ENCODE measurements at regions not wholly inside any gene's neighbourhood (a gene's known extent, or its start where the extent isn't known, plus 50 kb on each side); places are given as distances from the start of the nearest gene placed in this dataset.

DNA sequence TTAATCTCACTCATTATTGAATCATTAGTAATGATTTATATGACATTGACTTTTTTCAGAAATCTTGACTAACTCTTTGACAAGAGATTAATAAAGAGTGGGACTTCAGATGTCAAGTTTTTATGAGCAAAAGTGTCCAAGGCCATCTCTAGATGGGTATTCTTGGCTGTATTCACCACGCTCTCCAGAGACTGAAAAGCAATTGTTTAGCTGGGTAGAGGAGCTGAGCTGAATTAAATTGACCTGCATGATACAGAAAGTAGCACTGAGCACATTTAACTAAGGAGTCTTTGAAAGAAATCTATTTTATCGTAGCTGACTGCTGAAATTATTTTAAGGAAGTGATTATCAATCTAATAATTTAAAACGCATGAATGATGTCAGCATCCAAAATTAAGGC lies 89.4 kb downstream of the LINC00237 start:
- Mint-ChIP-seq H3K27ac (ENCODE audit: unreplicated experiment) (no peak overlapping the region), H3K36me3 (ENCODE audit: low read depth) (no peaks in the 10 kb centered on the region), H3K4me1 (ENCODE audit: low read depth) (no peaks in the 10 kb centered on the region), H3K27me3 (ENCODE audit: low read depth) (peaks cover 16% of the 10 kb centered on the region), H3K9me3 (ENCODE audit: low read depth) (peaks cover 2% of the 10 kb centered on the region), H3K4me3 (ENCODE audit: unreplicated experiment) (no peak overlapping the region)
- TF ChIP-seq CTCF (IDR thresholded peaks at IDR 0.05): no peak
- DNase-seq (ENCODE audit: low spot score): no peak

- Mint-ChIP-seq H3K9me3 (ENCODE audit: low read depth) (peaks cover 2% of the 10 kb centered on the region), H3K27ac (ENCODE audit: unreplicated experiment) (no peak overlapping the region), H3K36me3 (ENCODE audit: low read depth) (no peaks in the 10 kb centered on the region), H3K27me3 (ENCODE audit: low read depth) (peaks cover 14% of the 10 kb centered on the region), H3K4me1 (ENCODE audit: low read depth) (no peaks in the 10 kb centered on the region), H3K4me3 (ENCODE audit: unreplicated experiment) (no peak overlapping the region)
- TF ChIP-seq CTCF (IDR thresholded peaks at IDR 0.05): no peak
- no peak for DNase-seq (ENCODE audit: low spot score)
Measured at GRCh38 chr20:21014528-21014927, 91.6 kb downstream of the LINC00237 start.

DNA sequence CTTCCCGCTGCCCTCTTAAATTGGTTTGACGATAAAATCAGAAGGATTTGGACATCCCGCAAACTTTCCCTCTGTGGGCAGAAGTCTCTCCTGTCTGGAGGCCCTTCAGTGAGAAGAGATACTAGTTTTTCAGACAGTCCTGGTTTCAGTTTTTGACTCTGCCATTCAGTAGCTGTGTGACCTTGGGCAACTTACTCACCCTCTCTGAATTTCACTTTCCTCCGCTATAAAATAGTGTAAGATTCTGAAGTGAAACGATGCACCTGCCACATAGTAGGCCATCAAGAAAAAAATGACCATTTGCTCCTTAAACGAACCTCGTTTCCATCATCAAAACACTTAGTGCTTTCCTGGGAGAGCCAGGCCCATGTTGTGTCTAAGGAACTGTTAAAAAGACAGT lies 97.2 kb downstream of the LINC00237 start:
- Mint-ChIP-seq H3K9me3 (ENCODE audit: low read depth) (peaks cover 2% of the 10 kb centered on the region), H3K36me3 (ENCODE audit: low read depth) (no peaks in the 10 kb centered on the region), H3K4me3 (ENCODE audit: unreplicated experiment) (no peak overlapping the region), H3K27ac (ENCODE audit: unreplicated experiment) (no peak overlapping the region), H3K27me3 (ENCODE audit: low read depth) (no peaks in the 10 kb centered on the region), H3K4me1 (ENCODE audit: low read depth) (no peaks in the 10 kb centered on the region)
- no peak for TF ChIP-seq CTCF (IDR thresholded peaks at IDR 0.05)
- DNase-seq (ENCODE audit: low spot score): no peak

GRCh38 chr20:21006611-21007010 lies 99.5 kb downstream of the LINC00237 start:
- Mint-ChIP-seq H3K27me3 (ENCODE audit: low read depth) (no peaks in the 10 kb centered on the region), H3K4me1 (ENCODE audit: low read depth) (no peaks in the 10 kb centered on the region), H3K36me3 (ENCODE audit: low read depth) (no peaks in the 10 kb centered on the region), H3K27ac (ENCODE audit: unreplicated experiment) (no peak overlapping the region), H3K4me3 (ENCODE audit: unreplicated experiment) (no peak overlapping the region), H3K9me3 (ENCODE audit: low read depth) (no peaks in the 10 kb centered on the region)
- TF ChIP-seq CTCF (IDR thresholded peaks at IDR 0.05): no peak
- DNase-seq (ENCODE audit: low spot score): no peak

- Mint-ChIP-seq H3K36me3 (ENCODE audit: low read depth) (no peaks in the 10 kb centered on the region), H3K4me1 (ENCODE audit: low read depth) (no peaks in the 10 kb centered on the region)
Measured at GRCh38 chr20:21004386-21005076, 101.6 kb downstream of the LINC00237 start.

More at GRCh38 chr20:21004386-21005076, 101.6 kb downstream of the LINC00237 start:
- Mint-ChIP-seq H3K27me3 (ENCODE audit: low read depth) (no peaks in the 10 kb centered on the region), H3K4me3 (ENCODE audit: unreplicated experiment) (no peak overlapping the region), H3K9me3 (ENCODE audit: low read depth) (no peaks in the 10 kb centered on the region), H3K27ac (ENCODE audit: unreplicated experiment) (no peak overlapping the region)
- no peak for TF ChIP-seq CTCF (IDR thresholded peaks at IDR 0.05)
- no peak for DNase-seq (ENCODE audit: low spot score)

Measured in chondrocyte (in vitro differentiated cells).